GM18951 (cell line): ENCODE measurements at regions not wholly inside any gene's neighbourhood (a gene's known extent, or its start where the extent isn't known, plus 50 kb on each side); places are given as distances from the start of the nearest gene placed in this dataset.

Source experiments
- POLR2A ChIP-seq: IDR thresholded peaks from 4 replicates; pipeline ENCODE4 v1.6.1; 2011; ENCODE audit warnings: mild to moderate bottlenecking; ENCODE audit not compliant: insufficient read length, insufficient read depth; ENCODE audit errors: extremely low read depth
- in situ Hi-C: fragments of 300-500 bp; cut with MboI; formaldehyde crosslinking; loops from one replicate; pipeline ENCODE4 v1.12.0; 2022; ENCODE audit warnings: low sequenced_read_pairs, mixed read lengths, inconsistent platforms; ENCODE audit not compliant: unreplicated experiment

DNA sequence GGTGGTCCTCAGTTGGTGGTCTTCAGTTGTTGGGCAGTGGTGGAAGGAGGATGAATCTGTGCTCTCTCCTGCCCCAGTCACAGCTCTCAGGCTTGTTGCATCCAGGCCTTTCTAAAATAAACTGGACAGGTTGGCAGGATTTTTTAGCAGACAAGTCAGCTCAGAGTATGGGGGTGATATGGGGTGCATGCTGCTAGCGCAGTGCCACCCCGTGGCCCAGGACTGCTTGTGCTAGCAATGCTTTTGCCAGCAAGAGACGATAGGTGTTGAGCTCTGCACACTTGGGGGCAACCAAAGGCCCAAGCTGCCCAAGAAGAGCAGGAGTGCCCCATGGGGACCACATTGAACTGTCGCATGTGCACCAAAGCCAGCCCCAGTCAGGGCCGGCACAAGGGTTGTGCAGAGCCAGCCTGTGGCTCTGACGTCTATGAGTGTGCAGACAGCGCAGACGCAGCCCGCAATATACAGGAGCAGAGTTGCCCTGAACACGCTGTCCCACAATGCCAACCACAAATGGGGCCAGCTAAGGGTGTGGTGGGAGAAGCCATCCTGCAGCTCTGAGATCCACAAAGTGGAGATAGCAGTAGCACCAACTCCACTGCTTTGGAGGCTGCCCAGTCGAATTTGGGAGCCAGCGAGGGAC, 49.8 kb upstream of the PDSS1 start:
- TF ChIP-seq POLR2A = no peak
- in situ Hi-C loops = no loop called here
